ENCODE measurements at regions not wholly inside any gene's neighbourhood (a gene's known extent, or its start where the extent isn't known, plus 50 kb on each side); places are given as distances from the start of the nearest gene placed in this dataset.

DNA sequence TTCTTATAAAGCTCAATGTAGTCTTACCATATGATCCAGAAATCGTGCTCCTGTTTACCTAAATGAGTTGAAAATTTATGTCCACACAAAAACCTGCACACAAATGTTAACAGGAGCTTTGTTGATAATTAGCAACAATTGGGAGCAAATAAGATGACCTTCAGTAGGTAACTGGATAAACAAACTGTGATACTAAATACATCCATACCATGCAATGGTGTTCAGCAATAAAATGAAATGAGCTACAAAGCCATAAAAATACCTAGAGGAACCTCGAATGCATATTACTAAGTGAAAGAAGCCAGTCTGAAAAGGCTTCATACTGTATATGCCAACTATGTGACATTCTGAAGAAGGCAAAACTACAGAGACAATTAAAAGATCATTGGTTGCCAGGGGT lies 185.6 kb upstream of the HNRNPA3 start:
- TF ChIP-seq EGR1 (IDR thresholded peaks at IDR 0.05) = no peak
- no peak for TF ChIP-seq TEAD4 (IDR thresholded peaks at IDR 0.05)
- TF ChIP-seq, protein P1, sequence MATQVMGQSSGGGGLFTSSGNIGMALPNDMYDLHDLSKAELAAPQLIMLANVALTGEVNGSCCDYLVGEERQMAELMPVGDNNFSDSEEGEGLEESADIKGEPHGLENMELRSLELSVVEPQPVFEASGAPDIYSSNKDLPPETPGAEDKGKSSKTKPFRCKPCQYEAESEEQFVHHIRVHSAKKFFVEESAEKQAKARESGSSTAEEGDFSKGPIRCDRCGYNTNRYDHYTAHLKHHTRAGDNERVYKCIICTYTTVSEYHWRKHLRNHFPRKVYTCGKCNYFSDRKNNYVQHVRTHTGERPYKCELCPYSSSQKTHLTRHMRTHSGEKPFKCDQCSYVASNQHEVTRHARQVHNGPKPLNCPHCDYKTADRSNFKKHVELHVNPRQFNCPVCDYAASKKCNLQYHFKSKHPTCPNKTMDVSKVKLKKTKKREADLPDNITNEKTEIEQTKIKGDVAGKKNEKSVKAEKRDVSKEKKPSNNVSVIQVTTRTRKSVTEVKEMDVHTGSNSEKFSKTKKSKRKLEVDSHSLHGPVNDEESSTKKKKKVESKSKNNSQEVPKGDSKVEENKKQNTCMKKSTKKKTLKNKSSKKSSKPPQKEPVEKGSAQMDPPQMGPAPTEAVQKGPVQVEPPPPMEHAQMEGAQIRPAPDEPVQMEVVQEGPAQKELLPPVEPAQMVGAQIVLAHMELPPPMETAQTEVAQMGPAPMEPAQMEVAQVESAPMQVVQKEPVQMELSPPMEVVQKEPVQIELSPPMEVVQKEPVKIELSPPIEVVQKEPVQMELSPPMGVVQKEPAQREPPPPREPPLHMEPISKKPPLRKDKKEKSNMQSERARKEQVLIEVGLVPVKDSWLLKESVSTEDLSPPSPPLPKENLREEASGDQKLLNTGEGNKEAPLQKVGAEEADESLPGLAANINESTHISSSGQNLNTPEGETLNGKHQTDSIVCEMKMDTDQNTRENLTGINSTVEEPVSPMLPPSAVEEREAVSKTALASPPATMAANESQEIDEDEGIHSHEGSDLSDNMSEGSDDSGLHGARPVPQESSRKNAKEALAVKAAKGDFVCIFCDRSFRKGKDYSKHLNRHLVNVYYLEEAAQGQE (IDR thresholded peaks at IDR 0.05; ENCODE audit: low read depth) = no peak
- TF ChIP-seq, protein P2, sequence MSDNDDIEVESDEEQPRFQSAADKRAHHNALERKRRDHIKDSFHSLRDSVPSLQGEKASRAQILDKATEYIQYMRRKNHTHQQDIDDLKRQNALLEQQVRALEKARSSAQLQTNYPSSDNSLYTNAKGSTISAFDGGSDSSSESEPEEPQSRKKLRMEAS (IDR thresholded peaks at IDR 0.05) = no peak
- no peak for TF ChIP-seq NFIC (IDR thresholded peaks at IDR 0.05)
- TF ChIP-seq CREB1 (IDR thresholded peaks at IDR 0.05; ENCODE audit: low read depth) = no peak
- no peak for TF ChIP-seq EP300 (IDR thresholded peaks at IDR 0.05; ENCODE audit: borderline replicate concordance)
- TF ChIP-seq, protein P3, sequence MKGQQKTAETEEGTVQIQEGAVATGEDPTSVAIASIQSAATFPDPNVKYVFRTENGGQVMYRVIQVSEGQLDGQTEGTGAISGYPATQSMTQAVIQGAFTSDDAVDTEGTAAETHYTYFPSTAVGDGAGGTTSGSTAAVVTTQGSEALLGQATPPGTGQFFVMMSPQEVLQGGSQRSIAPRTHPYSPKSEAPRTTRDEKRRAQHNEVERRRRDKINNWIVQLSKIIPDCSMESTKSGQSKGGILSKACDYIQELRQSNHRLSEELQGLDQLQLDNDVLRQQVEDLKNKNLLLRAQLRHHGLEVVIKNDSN (IDR thresholded peaks at IDR 0.05) = no peak
- TF ChIP-seq RAD21 (IDR thresholded peaks at IDR 0.05; ENCODE audit: low read depth) = no peak
- TF ChIP-seq TAF1 (IDR thresholded peaks at IDR 0.05; ENCODE audit: low read depth) = no peak
- TF ChIP-seq YY1 (IDR thresholded peaks at IDR 0.05; ENCODE audit: low read depth) = no peak
- no peak for TF ChIP-seq FOXM1 (IDR thresholded peaks at IDR 0.05; ENCODE audit: borderline replicate concordance, low read depth)
